ENCODE measurements at regions not wholly inside any gene's neighbourhood (a gene's known extent, or its start where the extent isn't known, plus 50 kb on each side); places are given as distances from the start of the nearest gene placed in this dataset.

GRCh38 chr6:113587078-113587699, 270.0 kb upstream of the MARCKS start:
- ChIA-PET POLR2A (no interaction called here), CTCF (no interaction called here)
- TF ChIP-seq SIN3A (IDR thresholded peaks at IDR 0.05; ENCODE audit: borderline replicate concordance, insufficient read depth, low read depth, low read length) (no peak), TCF7L2 (IDR thresholded peaks at IDR 0.05; ENCODE audit: low read depth, low read length) (no peak), REST (IDR thresholded peaks at IDR 0.05; ENCODE audit: insufficient read depth in 1 of 2, low read depth in 2 of 2, low read length in 1 of 2) (no peak), CTCF (IDR thresholded peaks at IDR 0.05) (no peak), POLR2AphosphoS5 (IDR thresholded peaks at IDR 0.05; ENCODE audit: low read depth, low read length) (no peak)
- H3K9me3 ChIP-seq (ENCODE audit: control insufficient read depth, insufficient read depth, low read depth, low read length), result no peaks in the 10 kb centered on the region
- H3K27ac ChIP-seq (ENCODE audit: low read length), result no peak overlapping the region
- intact Hi-C loops (cut with micrococcal nuclease; ENCODE audit: unreplicated experiment), result no loop called here
- H3K4me1 ChIP-seq (ENCODE audit: control insufficient read depth, insufficient read depth, low read length), result no peaks in the 10 kb centered on the region
- no peaks in the 10 kb centered on the region for H3K36me3 ChIP-seq (ENCODE audit: control insufficient read depth, insufficient read depth, low read length)
- BruUV-seq (replicated peaks), result no TSS peak
- H3K4me3 ChIP-seq (ENCODE audit: low read depth in 2 of 2, low read length in 2 of 2), result no peak overlapping the region
- no peak for ATAC-seq
- H3K27me3 ChIP-seq (ENCODE audit: control insufficient read depth, insufficient read depth, low read length), result no peaks in the 10 kb centered on the region
- no peak for DNase-seq (ENCODE audit: low read depth, low spot score)
- in situ Hi-C loops (cut with HindIII; ENCODE audit: low pct_unique_long_range_greater_than_20kb, low sequenced_read_pairs), result no loop called here

GRCh38 chr6:113588646-113589045, 268.5 kb upstream of the MARCKS start:
- POLR2A ChIA-PET, result no interaction called here
- TF ChIP-seq POLR2AphosphoS5 (IDR thresholded peaks at IDR 0.05; ENCODE audit: low read depth, low read length) (no peak), CTCF (IDR thresholded peaks at IDR 0.05) (no peak), SIN3A (IDR thresholded peaks at IDR 0.05; ENCODE audit: borderline replicate concordance, insufficient read depth, low read depth, low read length) (no peak), REST (IDR thresholded peaks at IDR 0.05; ENCODE audit: insufficient read depth in 1 of 2, low read depth in 2 of 2, low read length in 1 of 2) (no peak), TCF7L2 (IDR thresholded peaks at IDR 0.05; ENCODE audit: low read depth, low read length) (no peak)

More at GRCh38 chr6:113588646-113589045, 268.5 kb upstream of the MARCKS start:
- Histone ChIP-seq H3K9me3 (ENCODE audit: control insufficient read depth, insufficient read depth, low read depth, low read length) (no peaks in the 10 kb centered on the region), H3K36me3 (ENCODE audit: control insufficient read depth, insufficient read depth, low read length) (no peaks in the 10 kb centered on the region), H3K27me3 (ENCODE audit: control insufficient read depth, insufficient read depth, low read length) (no peaks in the 10 kb centered on the region), H3K27ac (ENCODE audit: low read length) (no peak overlapping the region), H3K4me3 (ENCODE audit: low read depth in 2 of 2, low read length in 2 of 2) (no peak overlapping the region), H3K4me1 (ENCODE audit: control insufficient read depth, insufficient read depth, low read length) (no peaks in the 10 kb centered on the region)
- CTCF ChIA-PET, result no interaction called here
- BruUV-seq (replicated peaks), result no TSS peak
- ATAC-seq, result no peak
- no peak for DNase-seq (ENCODE audit: low read depth, low spot score)
- intact Hi-C loops (cut with micrococcal nuclease; ENCODE audit: unreplicated experiment), result no loop called here
- in situ Hi-C loops (cut with HindIII; ENCODE audit: low pct_unique_long_range_greater_than_20kb, low sequenced_read_pairs), result no loop called here
